IMR-90 (cell line): ENCODE measurements at regions not wholly inside any gene's neighbourhood (a gene's known extent, or its start where the extent isn't known, plus 50 kb on each side); places are given as distances from the start of the nearest gene placed in this dataset.

Source experiments
- CHD1 ChIP-seq: IDR thresholded peaks from 2 replicates; pipeline ENCODE4 v1.6.1; 2012; ENCODE audit warnings: low read depth, low read length, improper control_type of control experiment
- FOS ChIP-seq: fragments of 150-350 bp; IDR thresholded peaks from 2 replicates; pipeline ENCODE4 v1.6.1; 2016; ENCODE audit warnings: low read depth, low read length

GRCh38 chr12:114992443-114992842 lies 308.5 kb upstream of the TBX3 start:
- TF ChIP-seq FOS (no peak), CHD1 (no peak)
